GM19240 (cell line): ENCODE measurements at regions not wholly inside any gene's neighbourhood (a gene's known extent, or its start where the extent isn't known, plus 50 kb on each side); places are given as distances from the start of the nearest gene placed in this dataset.
"Not testable (repeated sequence)": the region's sequence is repeated elsewhere in the genome, so short reads cannot be mapped to it uniquely, and the experiment has no call there.

Experiments
- DNase-seq: peaks from one replicate; pipeline ENCODE4 v3.0.0; 2011; ENCODE audit warnings: low spot score; ENCODE audit not compliant: insufficient read length

GRCh38 chr4:117014236-117014635, 71.1 kb downstream of the TRAM1L1 start:
- no peak for DNase-seq

GRCh38 chr4:117010671-117011070, 74.7 kb downstream of the TRAM1L1 start:
- no peak for DNase-seq

- DNase-seq: no peak
These were observed 84.3 kb downstream of the TRAM1L1 start for GRCh38 chr4:117001077-117001476.

- DNase-seq: no peak
These were observed 102.7 kb downstream of the TRAM1L1 start for GRCh38 chr4:116982656-116983055.

- not testable (repeated sequence) for DNase-seq
These were observed 104.9 kb downstream of the TRAM1L1 start for GRCh38 chr4:116980436-116980835.

GRCh38 chr4:116959045-116959444, 126.3 kb downstream of the TRAM1L1 start:
- DNase-seq: no peak

GRCh38 chr4:116953947-116954346, 131.4 kb downstream of the TRAM1L1 start:
- DNase-seq: no peak

- DNase-seq: no peak
These were observed 132.7 kb downstream of the TRAM1L1 start for GRCh38 chr4:116952530-116953136.

GRCh38 chr4:116949856-116950255, 135.5 kb downstream of the TRAM1L1 start:
- no peak for DNase-seq

GRCh38 chr4:116942315-116942714, 143.1 kb downstream of the TRAM1L1 start:
- DNase-seq: no peak

- DNase-seq: no peak
These were observed 155.0 kb downstream of the TRAM1L1 start for GRCh38 chr4:116930329-116930728.

GRCh38 chr4:116926631-116927295, 158.6 kb downstream of the TRAM1L1 start:
- DNase-seq: no peak

- no peak for DNase-seq
These were observed 159.4 kb downstream of the TRAM1L1 start for GRCh38 chr4:116925900-116926457.

GRCh38 chr4:116923389-116923788, 162.0 kb downstream of the TRAM1L1 start:
- no peak for DNase-seq

GRCh38 chr4:116913451-116913850, 171.9 kb downstream of the TRAM1L1 start:
- DNase-seq: no peak

GRCh38 chr4:116906758-116907157, 178.6 kb downstream of the TRAM1L1 start:
- no peak for DNase-seq

- DNase-seq: no peak
These were observed 185.8 kb downstream of the TRAM1L1 start for GRCh38 chr4:116899561-116899960.

GRCh38 chr4:116885579-116885978, 199.8 kb downstream of the TRAM1L1 start:
- DNase-seq: no peak

- no peak for DNase-seq
These were observed 202.9 kb downstream of the TRAM1L1 start for GRCh38 chr4:116882503-116882902.

GRCh38 chr4:116881077-116881476, 204.3 kb downstream of the TRAM1L1 start:
- DNase-seq: no peak

GRCh38 chr4:116880625-116881024, 204.8 kb downstream of the TRAM1L1 start:
- DNase-seq: no peak

- DNase-seq: no peak
These were observed 207.1 kb downstream of the TRAM1L1 start for GRCh38 chr4:116878280-116878679.

GRCh38 chr4:116877069-116877468, 208.3 kb downstream of the TRAM1L1 start:
- DNase-seq: no peak
